GM21529 (cell line): ENCODE measurements at regions not wholly inside any gene's neighbourhood (a gene's known extent, or its start where the extent isn't known, plus 50 kb on each side); places are given as distances from the start of the nearest gene placed in this dataset.

Experiments
- ATAC-seq: cut with Tn5 transposase; IDR thresholded peaks from one replicate; pipeline ENCODE4 v1.9.1; 2021; ENCODE audit not compliant: unreplicated experiment

- no peak for ATAC-seq
Observed at GRCh38 chr17:36813357-36813756, 123.9 kb upstream of the LHX1 start.

- ATAC-seq = no peak
Observed at GRCh38 chr17:36813957-36814563, 123.2 kb upstream of the LHX1 start.

GRCh38 chr17:36814958-36815357, 122.3 kb upstream of the LHX1 start:
- no peak for ATAC-seq

GRCh38 chr17:36816214-36816906, 120.9 kb upstream of the LHX1 start:
- ATAC-seq = no peak

- ATAC-seq = no peak
Observed at GRCh38 chr17:36816907-36817288, 120.4 kb upstream of the LHX1 start.

- no peak for ATAC-seq
Observed at GRCh38 chr17:36817483-36818048, 119.7 kb upstream of the LHX1 start.

GRCh38 chr17:36818134-36818825, 119.0 kb upstream of the LHX1 start:
- ATAC-seq = no peak

- no peak for ATAC-seq
Observed at GRCh38 chr17:36823850-36824677, 113.2 kb upstream of the LHX1 start.

- ATAC-seq = no peak
Observed at GRCh38 chr17:36824678-36825101, 112.6 kb upstream of the LHX1 start.

- no peak for ATAC-seq
Observed at GRCh38 chr17:36825113-36825512, 112.2 kb upstream of the LHX1 start.

GRCh38 chr17:36825521-36825920, 111.8 kb upstream of the LHX1 start:
- no peak for ATAC-seq

- no peak for ATAC-seq
Observed at GRCh38 chr17:36825951-36826350, 111.3 kb upstream of the LHX1 start.

- ATAC-seq = no peak
Observed at GRCh38 chr17:36827081-36827480, 110.2 kb upstream of the LHX1 start.

GRCh38 chr17:36829676-36830075, 107.6 kb upstream of the LHX1 start:
- ATAC-seq = no peak

GRCh38 chr17:36833279-36833678, 104.0 kb upstream of the LHX1 start:
- no peak for ATAC-seq

- ATAC-seq = no peak
Observed at GRCh38 chr17:36835036-36835435, 102.2 kb upstream of the LHX1 start.

GRCh38 chr17:36837195-36837938, 99.9 kb upstream of the LHX1 start:
- no peak for ATAC-seq

GRCh38 chr17:36837939-36838272, 99.4 kb upstream of the LHX1 start:
- ATAC-seq = no peak

GRCh38 chr17:36839256-36839655, 98.0 kb upstream of the LHX1 start:
- no peak for ATAC-seq

GRCh38 chr17:36840796-36841195, 96.5 kb upstream of the LHX1 start:
- no peak for ATAC-seq
